IPS-11a (cell line): ENCODE measurements at regions not wholly inside any gene's neighbourhood (a gene's known extent, or its start where the extent isn't known, plus 50 kb on each side); places are given as distances from the start of the nearest gene placed in this dataset.

ENCODE experiments used
- H3K4me3 ChIP-seq: one replicate; pipeline ENCODE4 v1.5.1; 2013; ENCODE audit warnings: low read depth, low read length, control low read depth

DNA sequence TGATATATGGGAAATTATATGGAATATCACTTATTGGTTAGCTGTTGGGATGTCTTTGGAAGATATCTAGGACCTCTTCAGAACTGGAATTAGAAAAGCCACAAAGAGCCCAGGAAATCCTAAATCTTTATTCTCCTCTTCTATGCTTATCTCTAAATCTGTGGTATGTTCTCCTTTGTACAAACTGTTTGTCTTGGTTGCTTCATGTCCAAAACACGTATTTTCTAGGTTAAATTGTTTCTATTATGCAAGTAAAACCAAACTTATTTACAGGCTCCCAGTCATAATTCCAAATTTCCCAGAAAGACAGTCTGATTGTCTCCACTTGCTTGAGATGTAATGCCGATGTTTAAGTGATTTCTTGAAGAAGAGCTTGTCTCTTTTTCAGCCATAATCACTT, 650.9 kb downstream of the CDH11 start:
- no peak overlapping the region for H3K4me3 ChIP-seq

DNA sequence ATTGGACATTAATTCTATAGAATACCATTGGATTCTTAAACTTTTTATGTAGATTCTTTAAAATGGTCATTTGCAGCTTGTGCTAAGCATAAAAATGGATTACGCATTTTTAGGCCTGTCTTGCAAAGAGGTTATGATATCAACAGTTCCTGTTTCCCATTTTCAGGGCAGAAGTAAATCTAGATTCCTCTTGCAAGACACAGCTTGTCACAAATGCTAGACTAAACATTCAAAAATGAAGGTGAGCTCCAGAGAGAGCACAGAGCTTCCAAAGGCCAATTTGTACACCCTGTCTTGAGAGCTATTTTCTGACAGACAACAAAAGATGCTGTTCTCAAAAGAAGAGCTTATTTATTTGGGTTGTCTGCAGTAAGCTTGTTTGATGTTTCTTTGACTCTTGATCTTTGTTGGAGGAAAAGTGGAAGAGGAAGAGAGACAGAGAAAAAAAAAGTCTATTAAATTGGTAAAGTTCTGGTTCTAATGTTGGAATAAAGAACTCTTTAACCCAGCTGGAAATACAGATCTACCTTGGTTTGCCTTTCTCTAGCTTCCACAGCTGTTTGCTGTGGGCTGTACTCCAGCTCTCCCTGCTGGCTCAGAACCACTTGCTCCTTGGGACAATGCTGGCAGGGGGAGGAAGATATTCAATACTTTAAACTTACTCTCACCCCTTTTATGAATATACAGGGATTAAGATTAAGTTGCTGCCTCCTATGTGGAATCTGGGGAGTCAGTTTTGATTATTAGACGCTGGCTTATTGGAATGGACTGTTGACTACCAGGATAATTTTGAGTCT, 651.8 kb downstream of the CDH11 start:
- H3K4me3 ChIP-seq = no peak overlapping the region

DNA sequence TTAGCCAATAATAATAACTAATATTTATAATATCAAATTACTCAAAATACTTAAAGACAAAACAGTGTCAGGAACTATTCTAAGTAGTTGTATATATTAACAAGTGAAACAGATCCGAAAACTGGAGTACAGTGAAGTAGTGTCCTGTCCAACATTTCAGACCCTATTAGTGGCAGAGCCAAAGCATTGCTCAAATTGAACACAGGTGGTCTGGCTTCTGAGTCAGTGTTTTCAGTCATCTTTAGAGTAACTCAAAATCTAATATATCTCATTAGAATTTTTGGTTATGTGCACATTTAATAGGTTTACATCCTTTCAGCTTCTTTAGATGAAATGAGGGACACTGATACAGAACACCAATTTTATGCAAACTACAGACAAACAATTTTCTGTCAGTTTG, 652.5 kb downstream of the CDH11 start:
- no peak overlapping the region for H3K4me3 ChIP-seq

DNA sequence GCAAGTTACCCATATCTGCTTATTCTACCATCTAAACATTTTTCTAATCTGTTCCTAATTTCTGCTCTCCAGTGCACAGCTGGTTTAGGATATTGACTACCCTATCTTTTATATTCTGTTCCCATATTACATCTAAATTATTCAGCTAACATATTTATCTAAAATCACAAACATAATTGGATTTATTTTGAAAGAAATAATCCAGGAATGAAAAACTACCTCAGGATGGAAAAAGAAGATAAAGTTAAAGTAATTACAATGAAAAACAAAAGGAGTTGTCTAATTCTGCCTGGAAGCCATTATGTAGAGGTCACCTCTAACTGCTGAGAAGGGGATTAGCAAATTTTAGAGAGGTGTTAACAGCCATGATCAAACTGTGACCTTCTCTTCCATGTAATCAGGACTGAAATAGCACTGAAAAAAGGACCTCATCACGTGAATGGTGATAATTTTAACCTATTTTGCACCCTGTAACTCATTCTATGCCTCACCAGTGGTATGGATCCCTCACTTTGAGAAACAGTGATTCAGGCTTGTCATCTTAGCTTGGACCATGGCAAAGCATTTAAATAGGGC, 653.3 kb downstream of the CDH11 start:
- no peak overlapping the region for H3K4me3 ChIP-seq

DNA sequence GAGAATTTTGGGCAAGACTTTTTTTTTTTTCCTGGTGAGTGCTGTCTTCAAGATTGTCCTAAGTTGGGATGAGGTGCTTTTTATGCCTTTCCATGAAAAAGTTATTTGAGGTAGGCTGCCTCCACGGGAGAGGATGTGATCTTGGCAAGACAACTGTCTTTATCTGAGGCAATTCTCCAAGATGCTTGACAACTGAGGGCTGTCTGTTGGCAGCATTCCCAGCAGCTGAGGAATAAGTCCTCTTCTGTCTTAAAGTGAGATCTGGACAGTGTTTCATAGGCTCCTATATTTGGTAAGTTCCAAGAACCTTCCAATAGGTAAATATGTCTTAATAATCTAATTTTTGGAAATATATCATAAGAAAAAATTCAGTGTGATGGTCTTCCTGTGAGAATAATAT, 662.0 kb downstream of the CDH11 start:
- no peak overlapping the region for H3K4me3 ChIP-seq

DNA sequence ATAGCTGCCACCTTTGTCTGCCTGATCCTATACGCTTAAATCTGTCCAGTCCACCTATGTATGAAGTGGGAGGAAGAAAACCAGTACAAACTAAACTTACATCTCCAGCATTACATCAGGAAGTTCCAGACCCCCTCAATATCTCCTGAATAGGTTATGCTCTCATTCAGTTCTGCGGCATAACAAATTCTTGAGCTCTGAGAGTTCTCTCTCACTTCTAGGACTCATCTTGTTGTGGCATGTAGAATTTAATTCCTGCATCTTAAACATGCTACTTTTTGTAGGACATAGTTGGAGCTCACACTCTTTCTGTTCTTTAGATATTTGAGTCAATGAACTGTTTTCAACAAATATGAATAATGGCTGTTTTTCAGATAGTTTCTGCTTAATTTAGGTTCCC, 662.5 kb downstream of the CDH11 start:
- no peak overlapping the region for H3K4me3 ChIP-seq

DNA sequence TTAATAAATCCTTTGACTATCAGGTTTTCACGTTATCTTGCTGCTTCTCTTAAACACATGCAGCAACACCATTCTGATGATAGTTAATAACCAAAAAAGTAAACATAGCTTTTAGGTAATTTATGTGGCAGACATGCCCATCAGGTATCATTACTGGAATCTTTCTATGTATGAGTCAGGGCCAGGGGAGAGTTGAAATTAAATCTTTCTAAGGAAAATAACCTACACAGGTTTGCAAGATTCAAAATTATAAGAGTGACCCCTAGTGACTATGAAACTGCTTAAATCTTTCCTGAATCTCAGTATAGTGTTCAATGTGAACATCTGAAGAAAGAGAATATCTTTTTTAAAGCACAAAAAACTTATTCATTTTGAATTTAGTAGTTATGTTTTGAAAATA, 666.6 kb downstream of the CDH11 start:
- H3K4me3 ChIP-seq = no peak overlapping the region

DNA sequence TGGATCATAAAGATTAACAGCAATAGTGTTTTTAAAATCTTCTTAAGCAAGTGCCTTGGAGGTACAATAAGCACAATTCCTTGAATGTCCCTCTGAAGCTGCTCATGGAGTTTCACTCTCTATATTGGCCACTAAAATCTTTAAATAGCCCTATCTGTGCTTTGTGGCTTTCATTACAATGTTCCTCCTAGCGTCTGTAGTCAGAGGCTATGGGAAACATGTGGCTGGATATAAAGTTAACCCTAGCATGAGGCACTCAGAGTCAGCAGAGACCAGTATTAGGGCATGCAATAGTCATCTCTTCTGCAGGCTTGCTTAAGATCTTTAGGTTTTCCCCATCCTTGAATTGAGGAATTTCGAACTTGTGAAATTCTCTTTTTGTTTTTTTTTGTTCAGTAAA, 668.2 kb downstream of the CDH11 start:
- H3K4me3 ChIP-seq = no peak overlapping the region

DNA sequence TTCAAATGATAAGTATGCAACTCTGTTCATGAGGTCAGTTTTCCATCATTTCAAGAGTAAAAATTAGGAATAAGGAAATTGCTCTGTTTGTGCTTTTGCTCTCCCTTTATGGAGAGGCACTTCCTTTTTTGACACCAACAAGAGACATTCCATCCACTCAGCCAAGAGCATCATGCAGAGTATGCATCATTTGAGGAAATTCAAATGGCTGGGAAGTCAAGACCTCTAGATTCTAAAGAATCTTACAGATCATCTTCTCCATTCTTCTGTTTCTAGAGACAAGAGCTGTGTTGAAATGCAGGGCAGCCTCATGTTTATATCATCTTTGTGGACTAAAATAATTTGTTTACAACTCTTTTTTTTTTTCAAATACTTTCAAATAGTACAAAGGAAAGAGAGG, 669.4 kb downstream of the CDH11 start:
- no peak overlapping the region for H3K4me3 ChIP-seq

DNA sequence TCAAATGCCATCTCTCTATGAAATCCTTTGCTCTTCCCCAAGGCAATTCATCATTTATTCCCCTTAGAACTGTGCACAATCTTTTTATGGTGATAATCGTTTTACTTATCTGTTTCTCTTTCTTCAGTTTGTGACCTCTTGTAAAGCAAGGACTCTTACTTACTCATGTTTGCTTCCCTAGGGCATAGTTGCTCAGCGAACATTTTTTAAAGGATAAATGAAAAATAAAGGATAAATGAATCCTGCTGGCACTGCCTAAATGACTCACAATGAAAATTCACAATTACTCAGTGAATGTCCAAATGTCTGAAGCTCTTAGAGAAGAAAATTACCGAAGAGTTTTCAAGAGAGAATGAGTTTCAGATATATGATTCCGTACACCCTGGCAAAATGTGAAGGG, 671.7 kb downstream of the CDH11 start:
- H3K4me3 ChIP-seq = no peak overlapping the region

DNA sequence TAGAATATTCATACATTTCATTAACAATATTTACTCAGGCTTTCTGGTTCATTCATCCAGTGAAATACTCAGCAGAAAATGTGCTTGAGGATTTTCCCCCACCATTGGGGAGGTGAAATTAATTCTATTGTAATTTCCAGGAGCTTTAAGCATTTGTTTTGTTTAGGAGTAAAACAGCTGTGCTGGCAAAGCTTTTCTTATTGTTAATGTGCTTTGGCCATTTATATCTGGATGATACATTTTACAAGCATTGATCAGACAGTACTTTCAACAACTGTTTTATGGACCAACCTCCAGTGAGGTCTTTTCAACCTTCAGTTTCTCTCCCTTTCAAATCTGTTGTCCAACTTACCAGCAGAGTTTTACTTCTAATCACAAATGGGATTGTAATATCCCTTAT, 672.4 kb downstream of the CDH11 start:
- no peak overlapping the region for H3K4me3 ChIP-seq

DNA sequence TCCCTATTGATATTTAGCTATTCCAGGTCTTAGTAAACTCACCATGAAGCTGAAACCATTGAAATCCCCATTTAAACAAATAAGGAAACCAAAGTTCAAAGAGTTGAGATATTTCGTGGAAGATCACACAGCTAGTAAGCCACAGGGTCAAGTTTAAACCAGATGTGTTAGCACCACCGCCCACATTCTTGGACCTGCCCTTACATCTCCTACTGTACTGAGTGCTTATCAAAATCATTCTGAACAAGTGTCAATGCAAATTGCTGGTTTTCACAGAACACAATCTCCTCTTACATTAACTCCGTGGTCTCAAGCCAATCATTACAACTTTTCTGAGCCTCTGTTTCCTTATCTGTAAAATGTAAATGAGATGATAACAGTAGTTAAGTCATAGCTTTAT, 676.2 kb downstream of the CDH11 start:
- H3K4me3 ChIP-seq = no peak overlapping the region

DNA sequence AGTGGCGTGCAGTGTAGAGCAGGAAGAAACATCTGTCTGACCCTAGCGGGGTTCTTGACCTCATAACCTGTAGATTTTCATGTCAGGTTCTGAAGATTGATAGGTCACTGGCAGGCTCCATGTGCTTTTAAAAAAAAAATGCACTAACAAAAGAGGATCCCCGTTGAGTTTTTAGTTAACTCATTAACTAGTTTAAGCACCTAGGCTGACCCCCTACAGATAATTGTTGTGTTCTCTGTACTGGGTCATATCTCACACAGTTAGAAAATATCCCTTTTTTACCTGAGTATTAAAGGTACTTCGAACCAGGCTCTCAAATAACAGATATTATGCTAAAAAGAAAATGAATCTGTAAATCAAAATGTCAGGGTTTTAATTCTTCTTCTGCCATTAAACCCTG, 676.6 kb downstream of the CDH11 start:
- H3K4me3 ChIP-seq = no peak overlapping the region

DNA sequence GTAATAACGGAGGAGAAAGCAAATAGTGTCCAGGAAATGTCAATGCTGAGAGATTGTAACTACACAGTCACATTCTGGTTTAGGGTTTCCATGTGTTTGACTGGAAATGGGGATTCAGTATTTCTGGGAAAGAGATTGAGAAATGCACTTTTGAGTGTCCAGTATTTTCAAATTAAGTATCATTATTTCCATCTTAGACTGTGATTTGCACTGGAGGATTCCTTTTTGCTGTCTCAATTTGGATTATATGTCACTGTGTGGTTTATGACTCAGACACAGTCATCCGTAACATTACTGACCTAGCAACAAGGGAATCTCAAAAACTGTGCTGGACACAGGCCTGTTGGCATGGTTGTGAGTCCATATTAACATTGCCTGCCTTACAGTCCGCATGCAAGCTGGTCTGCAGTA, 681.4 kb downstream of the CDH11 start:
- no peak overlapping the region for H3K4me3 ChIP-seq

DNA sequence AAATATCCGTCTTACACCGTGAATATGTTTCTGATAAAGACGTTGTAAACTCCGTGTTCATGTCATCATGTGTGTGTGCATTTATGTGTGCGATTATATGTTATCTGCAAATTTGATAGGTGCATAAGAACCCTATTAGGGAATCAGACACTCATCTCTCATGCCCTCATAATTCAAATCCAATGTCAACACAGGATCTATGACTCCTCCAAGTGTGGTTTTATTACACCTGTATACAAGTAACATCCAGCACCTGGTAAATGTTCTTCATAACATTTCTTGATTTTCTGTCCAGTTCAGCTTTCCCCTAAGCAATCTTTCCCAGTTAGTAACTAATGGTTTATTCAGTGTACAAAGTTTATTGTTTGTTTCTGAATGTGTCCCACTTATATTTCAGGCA, 681.9 kb downstream of the CDH11 start:
- H3K4me3 ChIP-seq = no peak overlapping the region

DNA sequence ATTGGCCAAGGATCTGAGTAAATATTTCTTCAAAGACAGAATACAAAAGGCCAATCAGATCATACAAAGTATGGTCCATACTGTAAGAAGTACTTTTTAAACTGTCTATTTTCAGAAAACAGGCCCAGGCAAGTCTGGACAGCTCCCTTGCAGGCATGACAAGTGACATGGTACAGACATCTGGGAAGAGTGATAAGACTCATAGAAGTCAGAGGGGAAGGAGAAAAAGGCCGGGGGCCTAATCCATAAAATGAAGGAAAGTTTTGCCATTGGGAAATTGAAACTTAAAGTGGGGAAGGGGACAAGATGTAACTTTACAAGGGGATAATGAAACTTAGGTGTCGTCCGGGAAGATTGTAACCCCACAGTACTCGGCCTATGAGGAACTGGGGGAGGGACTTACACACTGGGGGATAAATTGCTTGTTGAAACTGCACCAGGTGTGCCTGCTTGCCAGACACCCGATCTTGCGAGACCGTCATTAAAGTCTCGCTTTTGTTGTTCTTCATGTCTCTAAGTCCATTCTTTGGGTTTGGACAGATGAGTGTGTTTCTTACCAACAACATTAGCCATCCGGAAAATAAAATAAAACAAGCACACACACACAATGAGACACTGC, 684.0 kb downstream of the CDH11 start:
- no peak overlapping the region for H3K4me3 ChIP-seq

DNA sequence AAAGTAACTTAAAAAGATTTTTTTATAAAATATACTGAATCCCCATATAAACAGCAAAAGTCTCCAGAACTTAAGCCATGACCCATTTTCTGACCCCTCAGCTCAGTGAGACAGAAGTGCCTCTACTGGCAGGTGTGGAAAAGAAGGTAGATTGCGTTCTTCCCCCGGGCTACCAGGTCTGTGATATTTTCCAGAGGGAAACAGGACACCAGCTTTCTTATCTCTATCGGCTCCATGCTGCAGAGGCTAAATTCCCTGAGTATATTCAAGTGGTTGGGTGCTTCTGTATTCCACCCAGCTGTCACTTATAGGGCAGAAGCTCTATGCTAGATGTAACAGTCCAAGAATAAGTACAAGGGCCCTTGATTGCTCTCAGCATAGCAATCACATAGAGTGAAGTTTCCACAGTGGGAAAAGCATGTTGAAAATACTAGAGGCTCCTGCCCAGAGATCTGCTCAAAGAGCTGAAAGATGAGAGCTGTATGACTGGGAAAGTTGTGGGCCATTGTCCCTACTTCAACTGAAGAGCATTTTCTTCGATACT, 687.3 kb downstream of the CDH11 start:
- no peak overlapping the region for H3K4me3 ChIP-seq

DNA sequence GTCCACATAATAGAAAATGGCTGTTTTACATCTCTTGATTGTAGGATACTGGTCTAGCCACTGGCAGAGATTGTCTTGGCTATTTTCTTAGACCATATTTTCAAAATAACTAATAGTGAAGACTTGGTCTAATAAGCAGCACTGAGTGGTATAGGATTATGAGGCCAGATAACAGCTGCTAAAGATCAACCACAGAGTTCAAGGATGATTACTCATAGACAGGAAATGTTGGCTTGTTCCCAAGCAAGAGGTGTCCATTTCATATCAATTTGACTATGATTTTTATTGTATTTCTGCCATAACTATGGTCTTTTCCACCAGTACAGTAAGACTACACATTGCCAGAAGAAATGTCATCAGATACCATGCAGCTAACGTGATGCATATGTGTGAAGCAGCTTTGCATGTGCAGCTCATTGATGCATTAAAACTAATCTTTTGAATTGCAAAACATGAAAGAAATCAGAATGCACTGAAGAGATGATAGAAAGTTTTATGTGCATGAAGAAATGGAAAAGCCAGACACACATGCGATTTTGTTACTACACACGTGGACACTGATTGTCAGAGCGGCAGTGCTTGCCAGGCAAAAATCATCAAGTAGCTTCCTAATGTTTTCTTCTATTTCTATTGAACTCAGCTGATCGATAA, 693.3 kb downstream of the CDH11 start:
- no peak overlapping the region for H3K4me3 ChIP-seq

DNA sequence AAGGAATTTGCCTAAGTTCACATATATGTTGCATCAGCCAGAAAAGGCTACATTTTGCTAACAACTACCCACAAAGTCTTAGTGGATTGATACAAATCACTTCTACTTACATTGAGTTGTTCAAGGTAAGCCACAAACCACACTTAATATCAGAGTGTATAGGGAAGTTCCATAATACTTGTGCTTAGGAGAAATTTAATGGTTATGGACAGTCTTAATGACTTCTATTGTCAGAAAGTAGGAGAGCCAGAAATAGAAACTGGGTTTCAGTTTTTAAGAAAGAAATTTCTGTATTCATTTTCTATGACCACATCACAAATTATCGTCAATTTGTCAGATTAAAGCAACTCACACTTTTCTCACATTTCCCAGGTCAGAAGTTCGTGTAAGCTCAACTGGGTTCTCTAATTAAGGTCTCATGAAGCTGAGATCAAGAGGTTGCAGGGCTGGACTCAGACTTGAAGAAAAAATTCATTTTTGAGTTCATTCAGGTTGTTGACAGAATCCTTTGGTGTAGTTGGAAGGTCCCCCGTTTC, 695.7 kb downstream of the CDH11 start:
- no peak overlapping the region for H3K4me3 ChIP-seq

DNA sequence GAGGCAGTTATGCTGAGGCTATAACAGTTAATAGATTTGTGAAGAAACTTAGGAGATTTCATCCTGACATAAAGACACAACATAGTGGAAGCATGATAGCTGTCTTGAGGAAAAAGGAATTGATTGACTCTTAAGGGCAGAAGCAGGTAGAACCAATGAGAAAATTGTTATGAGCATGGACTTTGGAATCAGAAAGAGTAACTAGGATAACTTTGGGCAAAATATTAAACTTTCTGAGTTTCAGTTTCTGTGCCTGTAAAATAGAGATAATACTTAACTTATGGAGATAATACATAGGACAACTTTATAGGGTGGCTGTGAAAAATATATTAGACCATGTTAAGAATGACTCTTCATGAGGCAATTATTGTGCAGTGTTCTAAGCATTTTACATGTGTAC, 696.5 kb downstream of the CDH11 start:
- H3K4me3 ChIP-seq = no peak overlapping the region

DNA sequence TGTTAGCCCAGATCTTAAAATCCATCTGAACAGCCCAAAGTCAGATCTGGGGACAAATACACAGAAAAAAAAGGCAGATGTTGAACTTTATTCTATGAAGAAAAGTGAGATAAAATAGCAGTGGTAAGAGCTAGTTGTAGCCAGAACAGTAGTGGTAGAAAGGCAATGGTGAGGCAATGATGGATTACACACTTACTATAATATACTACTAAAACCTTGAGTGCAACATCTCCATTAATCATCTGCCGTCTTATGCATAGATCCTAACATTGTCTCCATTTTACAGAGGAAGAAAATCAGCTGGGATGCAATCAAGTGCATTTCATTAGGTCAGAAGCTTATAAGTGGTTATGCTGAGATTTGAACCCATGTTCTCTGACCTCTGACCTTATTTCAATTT, 699.6 kb downstream of the CDH11 start:
- no peak overlapping the region for H3K4me3 ChIP-seq
